ENCODE measurements at regions not wholly inside any gene's neighbourhood (a gene's known extent, or its start where the extent isn't known, plus 50 kb on each side); places are given as distances from the start of the nearest gene placed in this dataset.

- Histone ChIP-seq H2AFZ (ENCODE audit: low read length) (no peak overlapping the region; the same call in 1 of the 2 replicates), H3K27ac (ENCODE audit: low read depth, low read length) (no peak overlapping the region), H3K4me3 (ENCODE audit: extremely low read depth in 1 of 4, insufficient read depth in 2 of 4, low read depth in 3 of 4, low read length in 4 of 4) (no peak overlapping the region), H3K4ac (replicated peaks; ENCODE audit: insufficient read length, low read depth, low read length) (peak overlapping the region; percentile 51), H3K36me3 (ENCODE audit: control insufficient read depth in 2 of 4, insufficient read depth in 4 of 4, low read length in 3 of 4) (no peaks in the 10 kb centered on the region), H2BK120ac (replicated peaks; ENCODE audit: low read depth, low read length) (no peak overlapping the region), H3K4me2 (ENCODE audit: insufficient read depth in 1 of 2, low read depth in 2 of 2, low read length in 2 of 2) (no peak overlapping the region), H3K14ac (ENCODE audit: insufficient read length) (no peak overlapping the region), H3K27me3 (replicated peaks in 1 of 4; ENCODE audit: control insufficient read depth in 3 of 4, extremely low read depth in 1 of 4, insufficient read depth in 3 of 4, low read length in 3 of 4) (no peaks in the 10 kb centered on the region), H3K18ac (ENCODE audit: extremely low read depth, low read length) (no peak overlapping the region; the same call in 1 of the 2 replicates), H4K8ac (ENCODE audit: extremely low read depth, insufficient read depth, low read length) (no peak overlapping the region; the same call in 1 of the 2 replicates), H3K79me1 (ENCODE audit: low read depth, low read length) (no peaks in the 10 kb centered on the region), H3K4me1 (replicated peaks in 1 of 4; ENCODE audit: control insufficient read depth in 3 of 4, insufficient read depth in 4 of 4, low read length in 3 of 4) (peaks cover 0 to 3% (median 2%) of the 10 kb centered on the region in 4 experiments; a peak in 2 of 7 replicates), H3K79me2 (ENCODE audit: control insufficient read depth in 1 of 2, insufficient read depth in 2 of 2, low read length in 2 of 2) (no peaks in the 10 kb centered on the region), H3K56ac (replicated peaks; ENCODE audit: insufficient read length, low read depth, low read length) (no peak overlapping the region), H4K5ac (ENCODE audit: insufficient read length, low read depth, low read length) (no peak overlapping the region), H2BK15ac (ENCODE audit: low read length) (no peak overlapping the region), H3K23me2 (ENCODE audit: low read depth, low read length) (no peaks in the 10 kb centered on the region), H2BK5ac (ENCODE audit: low read depth, low read length) (no peak overlapping the region), H4K91ac (replicated peaks; ENCODE audit: insufficient read length, low read length) (no peak overlapping the region), H3K9me3 (ENCODE audit: insufficient read depth in 2 of 2, low read depth in 1 of 2, low read length in 1 of 2) (no peaks in the 10 kb centered on the region), H4K20me1 (replicated peaks in 1 of 2; ENCODE audit: control insufficient read depth in 1 of 2, insufficient read depth in 2 of 2, low read length in 2 of 2) (no peaks in the 10 kb centered on the region), H2BK12ac (ENCODE audit: low read depth, low read length) (no peak overlapping the region), H2BK20ac (ENCODE audit: low read length) (no peak overlapping the region), H3K23ac (ENCODE audit: insufficient read length) (no peak overlapping the region), H2AK5ac (ENCODE audit: low read depth, low read length) (no peak overlapping the region), H3K9ac (replicated peaks in 1 of 4; ENCODE audit: extremely low read depth in 1 of 4, low read depth in 3 of 4, low read length in 3 of 4) (no peak overlapping the region)
- no peak for FAIRE-seq
- no peak for DNase-seq (ENCODE audit: low read depth in 1 of 2, low spot score in 2 of 2)
- ChIA-PET CTCF (ENCODE audit: partially characterized antibody) (interaction anchor here (0.5 to 1.2 kb wide), 2 partner anchors 40 to 390 kb away, joined by 4 read pairs; no protein-coding TSS in a partner anchor), POLR2A (ENCODE audit: partially characterized antibody) (no interaction called here)
- WGBS, 2 experiments (ENCODE audit: extremely low coverage in 1 of 2, insufficient coverage in 1 of 2, insufficient read length in 1 of 2, insufficient replicate concordance in 2 of 2, low coverage in 1 of 2, low lambda C conversion rate in 2 of 2, missing lambda C conversion rate in 1 of 2), result 93% methylated on average over 5 of the region's 5 CpGs; no CpG with 5 or more reads in 1 of the 2 experiments
- TF ChIP-seq TAF7 (optimal IDR thresholded peaks at IDR 0.05; ENCODE audit: borderline replicate concordance, low read depth, low read length) (no peak), RXRA (IDR thresholded peaks at IDR 0.05; ENCODE audit: insufficient read depth, low read depth, low read length) (no peak), HDAC6 (IDR thresholded peaks at IDR 0.05; ENCODE audit: low read depth, low read length) (no peak), KDM5A (IDR thresholded peaks at IDR 0.05; ENCODE audit: low read length) (no peak), CTBP2 (IDR thresholded peaks at IDR 0.05; ENCODE audit: borderline replicate concordance, insufficient read depth, insufficient read length, low read length) (no peak), RAD21 (IDR thresholded peaks at IDR 0.05 in 1 of 2, conservative IDR thresholded peaks at IDR 0.05 in 1 of 2; ENCODE audit: low read depth in 2 of 2, low read length in 2 of 2) (no peak), POLR2AphosphoS5 (IDR thresholded peaks at IDR 0.05; ENCODE audit: low read depth, low read length) (no peak), CHD1 (IDR thresholded peaks at IDR 0.05; ENCODE audit: low read depth, low read length) (no peak), RBBP5 (IDR thresholded peaks at IDR 0.05; ENCODE audit: borderline replicate concordance, low read depth, low read length) (no peak), NRF1 (IDR thresholded peaks at IDR 0.05; ENCODE audit: low read depth, low read length) (no peak)
Observed at GRCh38 chr16:19939553-19939952, 54.9 kb upstream of the GPRC5B start.

Data from H1 (cell line).